Natural killer cell (primary cell): ENCODE measurements at regions not wholly inside any gene's neighbourhood (a gene's known extent, or its start where the extent isn't known, plus 50 kb on each side); places are given as distances from the start of the nearest gene placed in this dataset.

Experiments used
- ATAC-seq, 3 donors: fragments of 150-1000 bp in 2 of 3; fragments of 200-7000 bp in 1 of 3; cut with Tn5 transposase; 1 replicate in 1 of 3; 2 replicates in 2 of 3; pipeline ENCODE4 v1.10.0; 2021; ENCODE audit warnings: mild to moderate bottlenecking in 2 of 3, moderate library complexity in 2 of 3
- DNase-seq, 2 donors: peaks; one replicate each; pipeline versions ENCODE4 v3.0.0 to v3.0.0-alpha.2; 2013 to 2021; ENCODE audit warnings: mixed read lengths in 1 of 2
- H3K27ac ChIP-seq: one replicate; pipeline ENCODE4 v1.5.1; 2013; ENCODE audit warnings: mild to moderate bottlenecking, low read length
- H3K27me3 ChIP-seq: one replicate; pipeline ENCODE4 v1.6.1; 2013; ENCODE audit warnings: low read length; ENCODE audit not compliant: control insufficient read depth, insufficient read depth
- H3K36me3 ChIP-seq: one replicate; pipeline ENCODE4 v1.6.1; 2013; ENCODE audit warnings: low read length; ENCODE audit not compliant: control insufficient read depth, insufficient read depth
- H3K4me1 ChIP-seq: one replicate; pipeline ENCODE4 v1.6.1; 2013; ENCODE audit warnings: low read length; ENCODE audit not compliant: control insufficient read depth, insufficient read depth
- H3K4me3 ChIP-seq: one replicate; pipeline ENCODE4 v1.5.1; 2013; ENCODE audit warnings: low read length
- H3K9me3 ChIP-seq: one replicate; pipeline ENCODE4 v1.6.1; 2013; ENCODE audit warnings: low read length; ENCODE audit not compliant: control insufficient read depth, insufficient read depth
- H3K27ac Mint-ChIP-seq, 2 donors: one replicate each; pipeline ENCODE4 v1.8.0; 2022; ENCODE audit warnings: mild to moderate bottlenecking in 2 of 2, mixed read lengths in 2 of 2, moderate library complexity in 1 of 2
- H3K27me3 Mint-ChIP-seq, 2 donors: one replicate each; pipeline ENCODE4 v1.8.0; 2022; ENCODE audit warnings: low read depth in 2 of 2, mixed read lengths in 2 of 2
- H3K36me3 Mint-ChIP-seq: one replicate; pipeline ENCODE4 v1.8.0; 2022; ENCODE audit warnings: mixed read lengths
- H3K4me1 Mint-ChIP-seq, 2 donors: one replicate each; pipeline ENCODE4 v1.8.0; 2022; ENCODE audit warnings: mixed read lengths in 2 of 2
- H3K4me3 Mint-ChIP-seq: one replicate; pipeline ENCODE4 v1.8.0; 2022; ENCODE audit warnings: mild to moderate bottlenecking, moderate library complexity, mixed read lengths
- H3K9me3 Mint-ChIP-seq, 2 donors: one replicate each; pipeline ENCODE4 v1.8.0; 2022; ENCODE audit warnings: mixed read lengths in 2 of 2
- CTCF ChIP-seq: fragments of 200-600 bp; IDR thresholded peaks from one replicate; pipeline ENCODE4 v1.8.0; 2022; ENCODE audit warnings: antibody characterized with exemption
- WGBS: methylation state at CpG from one replicate; pipeline ENCODE4 v1.1.7; 2013; ENCODE audit warnings: missing lambda C conversion rate; ENCODE audit not compliant: insufficient coverage; 5-methylcytosine and 5-hydroxymethylcytosine counted together
- intact Hi-C: fragments of 100-400 bp; cut with micrococcal nuclease; formaldehyde crosslinking; loops from one replicate; pipeline ENCODE4 v1.14.2; 2022

- DNase-seq (no peak), ATAC-seq (no peak)
- Mint-ChIP-seq H3K9me3 (no peaks in the 10 kb centered on the region), H3K4me1 (no peaks in the 10 kb centered on the region), H3K27me3 (peaks cover 7 to 13% of the 10 kb centered on the region in 2 donors), H3K36me3 (no peaks in the 10 kb centered on the region), H3K4me3 (no peak overlapping the region), H3K27ac (no peak overlapping the region)
- H3K27ac ChIP-seq: no peak overlapping the region
- H3K27me3 ChIP-seq: no peaks in the 10 kb centered on the region
- no peaks in the 10 kb centered on the region for H3K9me3 ChIP-seq
- H3K4me1 ChIP-seq: no peaks in the 10 kb centered on the region
- no peak overlapping the region for H3K4me3 ChIP-seq
- no peak for TF ChIP-seq CTCF
- intact Hi-C loops: no loop called here
- no peaks in the 10 kb centered on the region for H3K36me3 ChIP-seq
- 65% methylated on average over 2 of the region's 2 CpGs for WGBS
Measured at GRCh38 chr9:90035471-90035870, 430.7 kb downstream of the GADD45G start.

DNA sequence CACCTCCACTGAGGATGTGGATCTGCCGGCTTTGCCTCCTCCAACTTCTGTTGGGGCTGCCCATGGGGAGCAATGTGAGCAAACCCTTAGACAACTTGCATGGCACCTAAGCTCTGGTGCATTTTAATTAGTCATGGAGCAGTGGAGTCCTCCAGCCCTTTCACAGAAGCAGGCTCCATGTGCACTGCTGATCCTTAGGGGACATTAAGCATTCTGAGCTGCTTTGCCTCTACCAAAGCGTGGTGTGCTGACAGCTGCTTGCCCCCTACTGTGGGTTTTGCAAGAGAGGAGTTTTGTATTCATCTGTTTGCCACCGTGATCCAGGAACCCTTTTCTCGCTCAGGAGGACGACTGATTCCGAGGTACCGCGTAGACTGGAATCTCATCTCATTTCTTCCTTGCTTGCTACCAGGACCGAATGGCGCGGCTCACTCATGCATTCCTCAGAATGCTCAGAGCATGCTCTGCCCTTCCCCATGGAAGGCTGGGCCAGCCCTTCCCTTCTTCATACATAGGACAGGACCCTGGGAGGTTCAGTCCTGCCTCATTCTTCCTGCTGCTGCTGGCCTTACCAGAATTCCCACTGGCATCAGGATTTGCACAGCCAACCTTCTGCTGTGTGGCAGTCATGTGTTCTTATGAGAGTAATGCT is 432.5 kb downstream of the GADD45G start:
- Histone ChIP-seq H3K4me3 (no peak overlapping the region), H3K4me1 (no peaks in the 10 kb centered on the region), H3K27me3 (no peaks in the 10 kb centered on the region), H3K36me3 (no peaks in the 10 kb centered on the region), H3K27ac (no peak overlapping the region), H3K9me3 (no peaks in the 10 kb centered on the region)
- no peaks in the 10 kb centered on the region for H3K9me3 Mint-ChIP-seq
- peaks cover 6 to 7% of the 10 kb centered on the region in 2 donors for H3K27me3 Mint-ChIP-seq
- DNase-seq (no peak), ATAC-seq (no peak)
- no peaks in the 10 kb centered on the region for H3K4me1 Mint-ChIP-seq
- H3K27ac Mint-ChIP-seq: no peak overlapping the region
- no peak for TF ChIP-seq CTCF
- intact Hi-C loops: no loop called here
- no peaks in the 10 kb centered on the region for H3K36me3 Mint-ChIP-seq
- H3K4me3 Mint-ChIP-seq: no peak overlapping the region
- 93% methylated on average over 11 of the region's 11 CpGs for WGBS

DNA sequence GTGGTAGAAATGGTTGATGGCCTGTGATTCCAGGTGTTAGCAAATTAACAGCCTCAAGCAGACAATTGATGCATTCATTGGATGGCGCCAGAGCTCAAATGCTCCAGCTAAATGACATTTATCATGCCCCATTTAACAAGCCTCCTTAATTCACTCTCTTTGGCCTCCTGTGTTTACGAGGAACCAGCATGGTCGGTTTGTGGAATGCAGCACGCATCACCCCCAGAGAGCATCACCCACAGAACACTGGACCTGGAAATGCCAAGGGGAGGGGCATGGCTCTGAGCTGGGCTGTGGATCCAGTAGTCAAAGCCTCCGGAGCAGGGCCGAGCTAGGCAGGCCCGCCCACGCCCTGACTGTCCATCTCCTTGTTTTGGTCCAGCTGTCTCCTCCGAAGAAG is 434.0 kb downstream of the GADD45G start:
- 98% methylated on average over 9 of the region's 9 CpGs for WGBS
- H3K9me3 Mint-ChIP-seq: no peaks in the 10 kb centered on the region

More for the DNA sequence above, 434.0 kb downstream of the GADD45G start:
- Histone ChIP-seq H3K4me3 (no peak overlapping the region), H3K27ac (no peak overlapping the region), H3K9me3 (no peaks in the 10 kb centered on the region), H3K36me3 (no peaks in the 10 kb centered on the region), H3K27me3 (no peaks in the 10 kb centered on the region), H3K4me1 (no peaks in the 10 kb centered on the region)
- no peak overlapping the region for H3K27ac Mint-ChIP-seq
- no peaks in the 10 kb centered on the region for H3K4me1 Mint-ChIP-seq
- no peak for ATAC-seq
- no peak overlapping the region for H3K4me3 Mint-ChIP-seq
- peaks cover 6 to 7% of the 10 kb centered on the region in 2 donors for H3K27me3 Mint-ChIP-seq
- H3K36me3 Mint-ChIP-seq: no peaks in the 10 kb centered on the region
- no peak for DNase-seq
- intact Hi-C loops: no loop called here
- no peak for TF ChIP-seq CTCF
